ENCODE measurements at regions not wholly inside any gene's neighbourhood (a gene's known extent, or its start where the extent isn't known, plus 50 kb on each side); places are given as distances from the start of the nearest gene placed in this dataset.
"Not testable (repeated sequence)": the region's sequence is repeated elsewhere in the genome, so short reads cannot be mapped to it uniquely, and the experiment has no call there.

GRCh38 chr9:61669831-61670505 is 480.1 kb downstream of the SPATA31A7 start:
- not testable (repeated sequence) for H3K4me3 ChIP-seq (ENCODE audit: low read length); H3K27me3 ChIP-seq (ENCODE audit: insufficient read depth, low read length); H3K9ac ChIP-seq (ENCODE audit: low read depth, low read length); H3K4me1 ChIP-seq (ENCODE audit: insufficient read depth, low read length); H3K27ac ChIP-seq (ENCODE audit: low read depth, low read length); H3K36me3 ChIP-seq (ENCODE audit: insufficient read depth, low read length)
- WGBS, result 93% methylated on average over 45 of the region's 45 CpGs
- peaks cover 72% of the 10 kb centered on the region for H3K9me3 ChIP-seq (ENCODE audit: insufficient read depth, low read depth, low read length)

- peaks cover 67% of the 10 kb centered on the region for H3K9me3 ChIP-seq (ENCODE audit: insufficient read depth, low read depth, low read length)
- no peak overlapping the region for H3K4me3 ChIP-seq (ENCODE audit: low read length)
- H3K27me3 ChIP-seq (ENCODE audit: insufficient read depth, low read length), result no peaks in the 10 kb centered on the region
- no peak overlapping the region for H3K27ac ChIP-seq (ENCODE audit: low read depth, low read length)
- no peaks in the 10 kb centered on the region for H3K4me1 ChIP-seq (ENCODE audit: insufficient read depth, low read length)
- 83% methylated on average over 20 of the region's 20 CpGs for WGBS
- no peaks in the 10 kb centered on the region for H3K36me3 ChIP-seq (ENCODE audit: insufficient read depth, low read length)
- H3K9ac ChIP-seq (ENCODE audit: low read depth, low read length), result no peak overlapping the region
Observed at GRCh38 chr9:61670616-61671015, 480.8 kb downstream of the SPATA31A7 start.

- Histone ChIP-seq H3K27me3 (ENCODE audit: insufficient read depth, low read length) (no peaks in the 10 kb centered on the region), H3K36me3 (ENCODE audit: insufficient read depth, low read length) (no peaks in the 10 kb centered on the region), H3K4me3 (ENCODE audit: low read length) (no peak overlapping the region), H3K9ac (ENCODE audit: low read depth, low read length) (no peak overlapping the region), H3K27ac (ENCODE audit: low read depth, low read length) (no peak overlapping the region), H3K9me3 (ENCODE audit: insufficient read depth, low read depth, low read length) (peaks cover 60% of the 10 kb centered on the region), H3K4me1 (ENCODE audit: insufficient read depth, low read length) (no peaks in the 10 kb centered on the region)
- WGBS, result 93% methylated on average over 46 of the region's 46 CpGs
Observed at GRCh38 chr9:61671276-61671973, 481.6 kb downstream of the SPATA31A7 start.

GRCh38 chr9:61672107-61672541 is 482.3 kb downstream of the SPATA31A7 start:
- not testable (repeated sequence) for H3K9ac ChIP-seq (ENCODE audit: low read depth, low read length); H3K4me3 ChIP-seq (ENCODE audit: low read length); H3K27ac ChIP-seq (ENCODE audit: low read depth, low read length); H3K27me3 ChIP-seq (ENCODE audit: insufficient read depth, low read length); H3K4me1 ChIP-seq (ENCODE audit: insufficient read depth, low read length); H3K36me3 ChIP-seq (ENCODE audit: insufficient read depth, low read length)
- H3K9me3 ChIP-seq (ENCODE audit: insufficient read depth, low read depth, low read length), result peaks cover 61% of the 10 kb centered on the region
- 88% methylated on average over 22 of the region's 22 CpGs for WGBS

GRCh38 chr9:61672645-61673167 is 482.9 kb downstream of the SPATA31A7 start:
- H3K9me3 ChIP-seq (ENCODE audit: insufficient read depth, low read depth, low read length), result peaks cover 61% of the 10 kb centered on the region
- not testable (repeated sequence) for H3K9ac ChIP-seq (ENCODE audit: low read depth, low read length); H3K27me3 ChIP-seq (ENCODE audit: insufficient read depth, low read length); H3K27ac ChIP-seq (ENCODE audit: low read depth, low read length); H3K36me3 ChIP-seq (ENCODE audit: insufficient read depth, low read length); H3K4me1 ChIP-seq (ENCODE audit: insufficient read depth, low read length); H3K4me3 ChIP-seq (ENCODE audit: low read length)
- 87% methylated on average over 16 of the region's 16 CpGs for WGBS

GRCh38 chr9:61673247-61673646 is 483.4 kb downstream of the SPATA31A7 start:
- Histone ChIP-seq H3K9me3 (ENCODE audit: insufficient read depth, low read depth, low read length) (peaks cover 57% of the 10 kb centered on the region), H3K27ac (ENCODE audit: low read depth, low read length) (no peak overlapping the region), H3K27me3 (ENCODE audit: insufficient read depth, low read length) (no peaks in the 10 kb centered on the region), H3K9ac (ENCODE audit: low read depth, low read length) (no peak overlapping the region), H3K4me3 (ENCODE audit: low read length) (no peak overlapping the region), H3K36me3 (ENCODE audit: insufficient read depth, low read length) (no peaks in the 10 kb centered on the region), H3K4me1 (ENCODE audit: insufficient read depth, low read length) (no peaks in the 10 kb centered on the region)
- WGBS, result 85% methylated on average over 13 of the region's 13 CpGs

- Histone ChIP-seq H3K27me3 (ENCODE audit: insufficient read depth, low read length) (no peaks in the 10 kb centered on the region), H3K4me3 (ENCODE audit: low read length) (no peak overlapping the region), H3K9me3 (ENCODE audit: insufficient read depth, low read depth, low read length) (peaks cover 57% of the 10 kb centered on the region), H3K27ac (ENCODE audit: low read depth, low read length) (no peak overlapping the region), H3K4me1 (ENCODE audit: insufficient read depth, low read length) (no peaks in the 10 kb centered on the region), H3K9ac (ENCODE audit: low read depth, low read length) (no peak overlapping the region), H3K36me3 (ENCODE audit: insufficient read depth, low read length) (no peaks in the 10 kb centered on the region)
- 93% methylated on average over 39 of the region's 39 CpGs for WGBS
Observed at GRCh38 chr9:61673664-61674381, 484.0 kb downstream of the SPATA31A7 start.

- Histone ChIP-seq H3K27me3 (ENCODE audit: insufficient read depth, low read length) (no peaks in the 10 kb centered on the region), H3K4me1 (ENCODE audit: insufficient read depth, low read length) (no peaks in the 10 kb centered on the region), H3K9me3 (ENCODE audit: insufficient read depth, low read depth, low read length) (peaks cover 59% of the 10 kb centered on the region), H3K36me3 (ENCODE audit: insufficient read depth, low read length) (no peaks in the 10 kb centered on the region), H3K9ac (ENCODE audit: low read depth, low read length) (no peak overlapping the region), H3K27ac (ENCODE audit: low read depth, low read length) (no peak overlapping the region), H3K4me3 (ENCODE audit: low read length) (no peak overlapping the region)
- 87% methylated on average over 18 of the region's 18 CpGs for WGBS
Observed at GRCh38 chr9:61674465-61674864, 484.6 kb downstream of the SPATA31A7 start.

- Histone ChIP-seq H3K27ac (ENCODE audit: low read depth, low read length) (no peak overlapping the region), H3K4me1 (ENCODE audit: insufficient read depth, low read length) (no peaks in the 10 kb centered on the region), H3K4me3 (ENCODE audit: low read length) (no peak overlapping the region), H3K36me3 (ENCODE audit: insufficient read depth, low read length) (no peaks in the 10 kb centered on the region), H3K27me3 (ENCODE audit: insufficient read depth, low read length) (no peaks in the 10 kb centered on the region), H3K9ac (ENCODE audit: low read depth, low read length) (no peak overlapping the region), H3K9me3 (ENCODE audit: insufficient read depth, low read depth, low read length) (peaks cover 57% of the 10 kb centered on the region)
- 83% methylated on average over 7 of the region's 7 CpGs for WGBS
Observed at GRCh38 chr9:61674882-61675281, 485.0 kb downstream of the SPATA31A7 start.

Data from HUES64 (cell line).